HL-60 (cell line): ENCODE measurements at regions not wholly inside any gene's neighbourhood (a gene's known extent, or its start where the extent isn't known, plus 50 kb on each side); places are given as distances from the start of the nearest gene placed in this dataset.

Experiments
- DNase-seq, 2 experiments: peaks; one replicate each; pipeline ENCODE4 v3.0.0-alpha.2; 2010 to 2020; ENCODE audit warnings: low read depth in 1 of 2, low spot score in 1 of 2
- H3K27ac ChIP-seq: fragments of 250-450 bp; sonication (Bioruptor Pico); replicated peaks from 2 replicates; pipeline ENCODE4 v1.5.1; 2020; ENCODE audit warnings: mild to moderate bottlenecking, moderate library complexity
- H3K27me3 ChIP-seq: fragments of 250-450 bp; sonication (Bioruptor Pico); 2 replicates; pipeline ENCODE4 v1.5.1; 2021; ENCODE audit warnings: mild to moderate bottlenecking, moderate library complexity; ENCODE audit not compliant: insufficient read depth, poor library complexity, severe bottlenecking
- H3K4me3 ChIP-seq: replicated peaks from 2 replicates; pipeline ENCODE4 v1.5.1; 2011; ENCODE audit warnings: mild to moderate bottlenecking, control low read depth, low read length; ENCODE audit not compliant: insufficient read depth
- GABPA ChIP-seq: IDR thresholded peaks from 2 replicates; pipeline ENCODE4 v1.6.1; 2012; ENCODE audit warnings: low read depth
- POLR2AphosphoS5 ChIP-seq: IDR thresholded peaks from 2 replicates; pipeline ENCODE4 v1.6.1; 2012; ENCODE audit warnings: low read depth
- REST ChIP-seq: IDR thresholded peaks from 2 replicates; pipeline ENCODE4 v1.6.1; 2012; ENCODE audit warnings: low read depth; ENCODE audit not compliant: insufficient replicate concordance
- SPI1 ChIP-seq: IDR thresholded peaks from 2 replicates; pipeline ENCODE4 v1.6.1; 2012; ENCODE audit warnings: low read depth, mild to moderate bottlenecking, borderline replicate concordance
- TF ChIP-seq, protein P1 (sequence below): IDR thresholded peaks from one replicate; pipeline ENCODE4 v1.5.1; 2011; ENCODE audit warnings: low read length, control low read depth, inconsistent platforms; ENCODE audit not compliant: insufficient read depth

- TF ChIP-seq REST: no peak
- DNase-seq: no peak
- Histone ChIP-seq H3K27ac (no peak overlapping the region), H3K27me3 (no peaks in the 10 kb centered on the region), H3K4me3 (no peak overlapping the region)
These were observed 83.4 kb downstream of the ZNF365 start for GRCh38 chr10:62457598-62457997.

DNA sequence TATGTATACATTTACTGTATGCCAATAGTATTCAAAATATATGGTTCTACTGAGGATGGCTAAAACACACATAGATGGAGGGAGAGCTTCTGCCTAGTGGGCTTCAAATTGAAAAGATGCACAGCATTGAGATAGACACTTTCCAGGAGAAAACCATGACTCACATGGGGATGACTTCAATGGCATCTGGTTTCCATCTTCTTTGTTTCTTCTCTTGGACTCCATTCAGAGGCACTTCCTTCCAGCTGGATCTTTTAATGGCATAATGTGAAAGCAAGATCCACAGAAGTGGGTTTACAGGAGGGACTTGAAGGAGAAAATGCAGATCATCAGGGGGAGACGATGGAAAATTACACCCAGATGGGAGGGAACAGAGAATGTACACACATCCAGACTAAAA lies 84.9 kb downstream of the ZNF365 start:
- Histone ChIP-seq H3K27me3 (no peaks in the 10 kb centered on the region), H3K27ac (no peak overlapping the region), H3K4me3 (no peak overlapping the region)
- DNase-seq: no peak
- TF ChIP-seq REST: no peak
- TF ChIP-seq GABPA: no peak
- TF ChIP-seq, protein P1, sequence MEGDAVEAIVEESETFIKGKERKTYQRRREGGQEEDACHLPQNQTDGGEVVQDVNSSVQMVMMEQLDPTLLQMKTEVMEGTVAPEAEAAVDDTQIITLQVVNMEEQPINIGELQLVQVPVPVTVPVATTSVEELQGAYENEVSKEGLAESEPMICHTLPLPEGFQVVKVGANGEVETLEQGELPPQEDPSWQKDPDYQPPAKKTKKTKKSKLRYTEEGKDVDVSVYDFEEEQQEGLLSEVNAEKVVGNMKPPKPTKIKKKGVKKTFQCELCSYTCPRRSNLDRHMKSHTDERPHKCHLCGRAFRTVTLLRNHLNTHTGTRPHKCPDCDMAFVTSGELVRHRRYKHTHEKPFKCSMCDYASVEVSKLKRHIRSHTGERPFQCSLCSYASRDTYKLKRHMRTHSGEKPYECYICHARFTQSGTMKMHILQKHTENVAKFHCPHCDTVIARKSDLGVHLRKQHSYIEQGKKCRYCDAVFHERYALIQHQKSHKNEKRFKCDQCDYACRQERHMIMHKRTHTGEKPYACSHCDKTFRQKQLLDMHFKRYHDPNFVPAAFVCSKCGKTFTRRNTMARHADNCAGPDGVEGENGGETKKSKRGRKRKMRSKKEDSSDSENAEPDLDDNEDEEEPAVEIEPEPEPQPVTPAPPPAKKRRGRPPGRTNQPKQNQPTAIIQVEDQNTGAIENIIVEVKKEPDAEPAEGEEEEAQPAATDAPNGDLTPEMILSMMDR: no peak
- TF ChIP-seq POLR2AphosphoS5: no peak
- no peak for TF ChIP-seq SPI1

DNA sequence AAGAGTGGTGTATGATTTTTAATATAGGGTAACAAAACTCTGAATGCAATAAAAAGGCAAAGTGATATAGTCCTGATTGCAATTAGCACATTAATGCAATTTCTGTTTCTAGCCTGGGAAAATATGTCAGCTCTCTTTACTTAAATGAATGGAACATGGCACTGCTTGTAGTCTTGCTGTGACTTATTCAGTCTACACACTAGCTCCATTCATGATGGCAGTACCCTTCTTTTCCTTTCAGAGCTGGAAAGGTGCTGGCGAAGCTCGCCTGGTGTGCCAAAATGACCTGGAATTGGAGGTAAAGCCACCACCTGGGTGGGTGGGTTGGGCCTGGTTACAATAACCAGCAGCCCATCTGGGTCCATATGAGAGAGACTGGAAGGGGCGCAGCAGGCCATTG lies 85.3 kb downstream of the ZNF365 start:
- Histone ChIP-seq H3K27me3 (no peaks in the 10 kb centered on the region), H3K4me3 (no peak overlapping the region), H3K27ac (no peak overlapping the region)
- TF ChIP-seq POLR2AphosphoS5: no peak
- no peak for TF ChIP-seq REST
- TF ChIP-seq SPI1: no peak
- no peak for TF ChIP-seq GABPA
- TF ChIP-seq, protein P1: no peak
- DNase-seq: no peak

- no peak overlapping the region for H3K27ac ChIP-seq
- DNase-seq: no peak
- TF ChIP-seq, protein P1: no peak
- H3K27me3 ChIP-seq: no peaks in the 10 kb centered on the region
- no peak overlapping the region for H3K4me3 ChIP-seq
These were observed 86.2 kb downstream of the ZNF365 start for GRCh38 chr10:62460393-62460792.
